OCI-LY7 (cell line): ENCODE measurements at regions not wholly inside any gene's neighbourhood (a gene's known extent, or its start where the extent isn't known, plus 50 kb on each side); places are given as distances from the start of the nearest gene placed in this dataset.

Experiments
- EZH2phosphoT487 ChIP-seq: fragments of 200-600 bp; sonication (generic); IDR thresholded peaks from 2 replicates; pipeline ENCODE4 v1.6.1; 2018; ENCODE audit warnings: low read depth, borderline replicate concordance, mild to moderate bottlenecking, mixed run types, antibody characterized with exemption, low read length, moderate library complexity, mixed read lengths
- TF ChIP-seq, protein P1 (sequence below): fragments of 200-600 bp; sonication (generic); conservative IDR thresholded peaks from 2 replicates; pipeline ENCODE4 v1.5.1; 2014; ENCODE audit warnings: mild to moderate bottlenecking, antibody characterized with exemption, low read length, moderate library complexity, mixed read lengths

DNA sequence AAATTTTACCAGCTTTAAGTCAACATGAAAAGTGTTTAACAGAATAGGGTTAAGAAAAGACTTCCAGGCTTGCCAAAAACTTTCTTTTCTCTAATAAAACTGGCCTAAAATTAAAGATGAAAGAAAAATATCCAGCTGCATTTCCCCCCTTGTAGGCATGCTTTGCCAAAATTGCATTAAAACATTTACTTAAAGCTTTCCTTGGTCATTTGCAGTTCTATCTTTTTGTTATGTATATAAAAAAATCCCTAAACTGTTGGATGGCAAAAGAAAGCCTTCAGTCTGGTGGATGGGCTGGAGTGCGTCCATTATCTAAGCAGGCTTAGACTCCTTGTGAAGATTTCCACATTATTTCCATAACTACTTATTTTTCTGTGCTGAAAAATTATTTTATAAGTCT lies 105.4 kb upstream of the DSEL start:
- TF ChIP-seq, protein P1, sequence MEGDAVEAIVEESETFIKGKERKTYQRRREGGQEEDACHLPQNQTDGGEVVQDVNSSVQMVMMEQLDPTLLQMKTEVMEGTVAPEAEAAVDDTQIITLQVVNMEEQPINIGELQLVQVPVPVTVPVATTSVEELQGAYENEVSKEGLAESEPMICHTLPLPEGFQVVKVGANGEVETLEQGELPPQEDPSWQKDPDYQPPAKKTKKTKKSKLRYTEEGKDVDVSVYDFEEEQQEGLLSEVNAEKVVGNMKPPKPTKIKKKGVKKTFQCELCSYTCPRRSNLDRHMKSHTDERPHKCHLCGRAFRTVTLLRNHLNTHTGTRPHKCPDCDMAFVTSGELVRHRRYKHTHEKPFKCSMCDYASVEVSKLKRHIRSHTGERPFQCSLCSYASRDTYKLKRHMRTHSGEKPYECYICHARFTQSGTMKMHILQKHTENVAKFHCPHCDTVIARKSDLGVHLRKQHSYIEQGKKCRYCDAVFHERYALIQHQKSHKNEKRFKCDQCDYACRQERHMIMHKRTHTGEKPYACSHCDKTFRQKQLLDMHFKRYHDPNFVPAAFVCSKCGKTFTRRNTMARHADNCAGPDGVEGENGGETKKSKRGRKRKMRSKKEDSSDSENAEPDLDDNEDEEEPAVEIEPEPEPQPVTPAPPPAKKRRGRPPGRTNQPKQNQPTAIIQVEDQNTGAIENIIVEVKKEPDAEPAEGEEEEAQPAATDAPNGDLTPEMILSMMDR: no peak
- no peak for TF ChIP-seq EZH2phosphoT487
